A549 (cell line): ENCODE measurements at regions not wholly inside any gene's neighbourhood (a gene's known extent, or its start where the extent isn't known, plus 50 kb on each side); places are given as distances from the start of the nearest gene placed in this dataset.
A peak's percentile ranks its signal among the peaks of the same experiment; 100 is the strongest.

Experiments
- ATAC-seq, 2 experiments: fragments of 200-7000 bp in 1 of 2; fragments of >200 bp in 1 of 2; cut with Nextera tagmentation in 1 of 2; cut with Tn5 transposase in 1 of 2; 3 replicates each; pipeline versions ENCODE4 v1.8.0 to v1.9.1; 2018 to 2020; ENCODE audit warnings: mild to moderate bottlenecking in 1 of 2, moderate library complexity in 1 of 2
- CTCF ChIA-PET: fragments of 300-600 bp; sonication (Branson Sonifier 250); formaldehyde crosslinking; extraction: SDS; loops from one replicate; lab custom pipeline; 2021; ENCODE audit warnings: antibody characterized with exemption, inconsistent platforms; lab: Yijun Ruan, JAX
- POLR2A ChIA-PET: fragments of 350-600 bp; formaldehyde crosslinking; extraction: SDS; loops from one replicate; lab custom pipeline; 2021; ENCODE audit warnings: antibody characterized with exemption, inconsistent platforms; lab: Yijun Ruan, JAX
- DNase-seq, 2 experiments: peaks; one replicate each; pipeline versions ENCODE4 v3.0.0 to v3.0.0-alpha.2; 2011 to 2016; ENCODE audit warnings: low read depth in 1 of 2, low spot score in 1 of 2
- FAIRE-seq: peaks from 2 replicates; lab custom pipeline; 2011; peaks lifted over from hg19 to GRCh38; lab: Jason Lieb, UNC
- H3K27ac ChIP-seq, 2 experiments: fragments of >200 bp; sonication (Bioruptor Twin); formaldehyde crosslinking; 3 replicates each; pipeline ENCODE4 v1.5.1; 2016 to 2017
- H3K4me1 ChIP-seq: fragments of >200 bp; sonication (Bioruptor Twin); formaldehyde crosslinking; 3 replicates; pipeline ENCODE4 v1.6.1; 2016
- H3K4me2 ChIP-seq: fragments of >200 bp; sonication (Bioruptor Twin); formaldehyde crosslinking; 3 replicates; pipeline ENCODE4 v1.6.1; 2016
- H3K4me3 ChIP-seq: fragments of >200 bp; sonication (Bioruptor Twin); formaldehyde crosslinking; 3 replicates; pipeline ENCODE4 v1.5.1; 2016
- H3K9me3 ChIP-seq: fragments of >200 bp; sonication (Bioruptor Twin); formaldehyde crosslinking; 3 replicates; pipeline ENCODE4 v1.6.1; 2016
- CBX2 ChIP-seq: fragments of 200-600 bp; sonication (generic); IDR thresholded peaks from 2 replicates; pipeline ENCODE4 v1.6.1; 2016; ENCODE audit warnings: low read depth, mild to moderate bottlenecking, borderline replicate concordance
- CBX8 ChIP-seq: fragments of 200-600 bp; sonication (generic); IDR thresholded peaks from 2 replicates; pipeline ENCODE4 v1.6.1; 2016
- CHD2 ChIP-seq: fragments of 150-350 bp; IDR thresholded peaks from 2 replicates; pipeline ENCODE4 v1.6.1; 2014; ENCODE audit warnings: low read length; ENCODE audit not compliant: partially characterized antibody
- CHD4 ChIP-seq: fragments of 200-600 bp; sonication (generic); IDR thresholded peaks from 2 replicates; pipeline ENCODE4 v1.6.1; 2016; ENCODE audit warnings: antibody characterized with exemption, mild to moderate bottlenecking, borderline replicate concordance
- EP300 ChIP-seq, 2 experiments: fragments of >200 bp; sonication (Bioruptor Twin); formaldehyde crosslinking; IDR thresholded peaks; 2 replicates in 1 of 2; 3 replicates in 1 of 2; pipeline ENCODE4 v1.6.1; 2016 to 2017
- ESRRA ChIP-seq: fragments of 150-350 bp; IDR thresholded peaks from 2 replicates; pipeline ENCODE4 v1.6.1; 2014; ENCODE audit warnings: mild to moderate bottlenecking, low read length, borderline replicate concordance
- FOSB ChIP-seq: fragments of 250-450 bp; sonication (Bioruptor Pico); IDR thresholded peaks from 2 replicates; pipeline ENCODE4 v1.5.0; 2020; ENCODE audit warnings: mild to moderate bottlenecking, moderate library complexity
- FOXS1 ChIP-seq: fragments of 250-450 bp; sonication (Bioruptor Pico); IDR thresholded peaks from 2 replicates; pipeline ENCODE4 v1.5.0; 2020; ENCODE audit warnings: mild to moderate bottlenecking, moderate library complexity
- HEYL ChIP-seq: fragments of 250-450 bp; sonication (Bioruptor Pico); IDR thresholded peaks from 2 replicates; pipeline ENCODE4 v1.8.0; 2021; ENCODE audit warnings: mild to moderate bottlenecking, moderate library complexity
- HOXB13 ChIP-seq: fragments of 250-450 bp; sonication (Bioruptor Pico); IDR thresholded peaks from 2 replicates; pipeline ENCODE4 v1.5.0; 2020; ENCODE audit warnings: low read depth, mild to moderate bottlenecking, moderate library complexity
- JUNB ChIP-seq: fragments of >200 bp; sonication (Bioruptor Twin); formaldehyde crosslinking; IDR thresholded peaks from 2 replicates; pipeline ENCODE4 v1.6.1; 2016
- MAFK ChIP-seq: fragments of 450-650 bp; IDR thresholded peaks from 2 replicates; pipeline ENCODE4 v1.6.1; 2014; ENCODE audit not compliant: partially characterized antibody
- MAZ ChIP-seq: fragments of 150-350 bp; IDR thresholded peaks from 2 replicates; pipeline ENCODE4 v1.6.1; 2014; ENCODE audit warnings: antibody characterized with exemption, low read depth, low read length, borderline replicate concordance
- NFE2L2 ChIP-seq: fragments of 150-350 bp; conservative IDR thresholded peaks from 2 replicates; pipeline ENCODE4 v1.6.1; 2014; ENCODE audit warnings: low read length
- RFX5 ChIP-seq: fragments of 450-650 bp; IDR thresholded peaks from 2 replicates; pipeline ENCODE4 v1.7.1; 2014; ENCODE audit warnings: antibody characterized with exemption, mild to moderate bottlenecking, moderate library complexity
- WGBS: methylation state at CpG from one replicate; pipeline ENCODE4 v1.1.6; 2017; ENCODE audit errors: missing lambda C conversion rate; 5-methylcytosine and 5-hydroxymethylcytosine counted together
- TF ChIP-seq, protein P1 (sequence below): IDR thresholded peaks from 2 replicates; pipeline ENCODE4 v1.6.1; 2012
- TF ChIP-seq, protein P2 (sequence below): IDR thresholded peaks from 2 replicates; pipeline ENCODE4 v1.6.1; 2012; ENCODE audit warnings: low read depth, borderline replicate concordance
- TF ChIP-seq, protein P3 (sequence below): fragments of >200 bp; sonication (Bioruptor Twin); formaldehyde crosslinking; IDR thresholded peaks from 3 replicates; pipeline ENCODE4 v1.6.1; 2016
- TF ChIP-seq, protein P4 (sequence below): fragments of >200 bp; sonication (Bioruptor Twin); formaldehyde crosslinking; IDR thresholded peaks from 3 replicates; pipeline ENCODE4 v1.5.1; 2016

DNA sequence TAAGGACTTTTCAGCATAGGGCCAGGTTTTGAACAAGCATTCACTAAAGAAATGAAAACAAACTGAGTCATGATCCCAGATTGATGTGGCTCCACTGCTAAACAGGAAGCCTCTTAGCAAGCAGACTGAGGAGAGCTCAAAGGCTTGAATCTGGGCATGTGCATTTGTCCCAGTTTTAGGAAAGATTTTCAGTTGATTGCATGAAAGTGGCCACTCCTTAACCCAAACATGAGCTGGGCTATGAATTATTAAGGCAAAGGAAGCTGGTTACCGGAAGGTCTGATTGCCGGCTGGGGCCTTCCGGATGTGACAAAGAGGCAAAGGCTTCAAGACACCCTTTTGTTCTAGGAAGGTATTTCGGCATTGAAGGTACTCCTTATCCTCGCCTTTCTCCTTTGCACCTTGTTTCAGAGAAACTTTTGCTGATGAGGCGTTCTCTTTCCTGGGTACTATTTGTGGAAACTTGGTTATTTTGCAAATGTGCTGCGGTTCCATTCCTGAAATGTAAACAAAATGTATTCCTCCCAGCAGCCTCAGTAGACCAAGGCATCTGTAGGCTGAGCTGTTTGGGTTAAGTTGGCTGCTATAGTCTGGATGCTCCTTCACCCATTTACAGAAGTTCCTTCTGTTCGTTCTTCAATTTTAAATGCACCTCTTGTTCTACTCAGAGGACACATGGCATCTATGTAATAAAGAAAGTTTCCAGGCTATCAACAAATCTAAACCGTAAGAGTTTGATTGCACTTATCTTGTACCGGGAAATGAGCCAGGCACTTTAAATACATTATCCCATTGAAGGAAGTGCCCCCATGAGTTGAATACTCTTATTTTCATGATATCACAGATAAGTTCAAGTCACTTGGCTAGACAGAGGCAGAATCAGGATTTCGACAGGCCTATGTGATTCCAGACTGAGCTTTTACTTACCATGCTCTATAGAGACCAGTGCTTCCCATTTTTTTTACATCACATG is 115.6 kb upstream of the METAP2 start:
- Histone ChIP-seq H3K4me3 (no peak overlapping the region), H3K9me3 (no peaks in the 10 kb centered on the region), H3K4me2 (no peak overlapping the region), H3K4me1 (no peaks in the 10 kb centered on the region), H3K27ac (no peak overlapping the region)
- ChIA-PET POLR2A (interaction anchor here (1.1 kb wide), 1 partner anchor 115 kb away, joined by 3 read pairs; the partner anchor contains the start of gene METAP2), CTCF (interaction anchor here (2.1 kb wide), 1 partner anchor 10 kb away, joined by 7 read pairs; no protein-coding TSS in a partner anchor)
- 86% methylated on average over 11 of the region's 11 CpGs for WGBS
- ATAC-seq (no peak; a peak in 1 of 6 replicates), DNase-seq (no peak), FAIRE-seq (no peak)
- TF ChIP-seq MAFK: peak; percentile 55
- TF ChIP-seq FOXS1 (CRISPR knock-in tag): no peak

DNA sequence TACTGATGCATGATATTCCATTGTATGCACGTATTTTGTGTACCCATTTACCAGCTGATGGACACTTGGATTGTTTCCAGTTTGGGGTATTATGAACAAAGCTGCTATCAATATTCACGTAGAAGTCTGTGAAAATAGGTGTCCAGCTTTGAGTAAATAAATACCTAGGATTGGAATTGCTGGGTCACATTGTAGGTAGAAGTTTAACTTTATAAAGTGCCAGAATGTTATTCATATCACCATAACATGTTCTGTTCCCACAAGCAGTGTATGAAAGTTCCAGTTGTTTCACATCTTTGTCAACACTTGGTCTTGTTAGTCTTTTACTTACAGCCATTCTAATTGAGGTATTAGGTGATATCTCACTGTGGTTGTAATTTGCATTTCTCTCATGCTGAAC is 108.0 kb upstream of the METAP2 start:
- ChIA-PET POLR2A (no interaction called here), CTCF (interaction anchor here (1.0 kb wide), 1 partner anchor 13 kb away, joined by 3 read pairs; no protein-coding TSS in a partner anchor)
- no peaks in the 10 kb centered on the region for H3K9me3 ChIP-seq
- FAIRE-seq (peak; percentile 84), DNase-seq (no peak), ATAC-seq (no peak)
- no peak overlapping the region for H3K27ac ChIP-seq
- no peaks in the 10 kb centered on the region for H3K4me1 ChIP-seq
- TF ChIP-seq FOSB (CRISPR knock-in tag) (no peak), JUNB (no peak), RFX5 (no peak), CBX2 (no peak), CBX8 (no peak), HOXB13 (no peak), HEYL (no peak), CHD2 (no peak), ESRRA (no peak), EP300 (IDR thresholded peaks at IDR 0.05) (no peak)
- TF ChIP-seq, protein P1, sequence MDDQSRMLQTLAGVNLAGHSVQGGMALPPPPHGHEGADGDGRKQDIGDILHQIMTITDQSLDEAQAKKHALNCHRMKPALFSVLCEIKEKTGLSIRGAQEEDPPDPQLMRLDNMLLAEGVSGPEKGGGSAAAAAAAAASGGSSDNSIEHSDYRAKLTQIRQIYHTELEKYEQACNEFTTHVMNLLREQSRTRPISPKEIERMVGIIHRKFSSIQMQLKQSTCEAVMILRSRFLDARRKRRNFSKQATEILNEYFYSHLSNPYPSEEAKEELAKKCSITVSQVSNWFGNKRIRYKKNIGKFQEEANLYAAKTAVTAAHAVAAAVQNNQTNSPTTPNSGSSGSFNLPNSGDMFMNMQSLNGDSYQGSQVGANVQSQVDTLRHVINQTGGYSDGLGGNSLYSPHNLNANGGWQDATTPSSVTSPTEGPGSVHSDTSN: no peak
- TF ChIP-seq, protein P2, sequence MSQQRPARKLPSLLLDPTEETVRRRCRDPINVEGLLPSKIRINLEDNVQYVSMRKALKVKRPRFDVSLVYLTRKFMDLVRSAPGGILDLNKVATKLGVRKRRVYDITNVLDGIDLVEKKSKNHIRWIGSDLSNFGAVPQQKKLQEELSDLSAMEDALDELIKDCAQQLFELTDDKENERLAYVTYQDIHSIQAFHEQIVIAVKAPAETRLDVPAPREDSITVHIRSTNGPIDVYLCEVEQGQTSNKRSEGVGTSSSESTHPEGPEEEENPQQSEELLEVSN: no peak
- 22% methylated on average over 2 of the region's 2 CpGs for WGBS
- no peak overlapping the region for H3K4me2 ChIP-seq
- H3K4me3 ChIP-seq: no peak overlapping the region

DNA sequence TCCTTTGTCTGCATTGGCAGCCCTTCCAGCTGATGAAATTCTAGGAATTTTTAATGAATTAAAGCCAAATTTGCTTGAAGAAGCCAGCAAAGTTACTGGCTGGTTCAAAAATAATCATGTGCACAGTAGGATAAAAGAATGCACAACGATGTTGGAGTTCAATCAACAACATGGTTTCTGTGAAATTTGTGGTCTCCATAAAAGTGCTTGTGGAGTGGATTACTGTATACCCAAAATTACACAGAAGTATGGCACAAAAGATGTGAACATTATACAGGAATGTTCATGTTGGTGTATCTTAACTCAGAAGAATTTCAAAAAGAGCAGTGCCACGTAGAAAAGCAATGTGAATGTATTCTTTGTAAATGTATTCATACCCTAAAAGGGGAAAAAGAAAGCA is 105.0 kb upstream of the METAP2 start:
- Histone ChIP-seq H3K4me1 (no peaks in the 10 kb centered on the region), H3K4me2 (no peak overlapping the region), H3K27ac (no peak overlapping the region), H3K4me3 (no peak overlapping the region), H3K9me3 (no peaks in the 10 kb centered on the region)
- CTCF ChIA-PET: interaction anchor here (2.0 kb wide), 1 partner anchor 11 kb away, joined by 7 read pairs; no protein-coding TSS in a partner anchor
- no peak for FAIRE-seq
- no peak for ATAC-seq
- POLR2A ChIA-PET: no interaction called here
- no peak for DNase-seq
- TF ChIP-seq NFE2L2 (no peak), MAZ (no peak), CHD4 (no peak), ESRRA (no peak)
- TF ChIP-seq, protein P3, sequence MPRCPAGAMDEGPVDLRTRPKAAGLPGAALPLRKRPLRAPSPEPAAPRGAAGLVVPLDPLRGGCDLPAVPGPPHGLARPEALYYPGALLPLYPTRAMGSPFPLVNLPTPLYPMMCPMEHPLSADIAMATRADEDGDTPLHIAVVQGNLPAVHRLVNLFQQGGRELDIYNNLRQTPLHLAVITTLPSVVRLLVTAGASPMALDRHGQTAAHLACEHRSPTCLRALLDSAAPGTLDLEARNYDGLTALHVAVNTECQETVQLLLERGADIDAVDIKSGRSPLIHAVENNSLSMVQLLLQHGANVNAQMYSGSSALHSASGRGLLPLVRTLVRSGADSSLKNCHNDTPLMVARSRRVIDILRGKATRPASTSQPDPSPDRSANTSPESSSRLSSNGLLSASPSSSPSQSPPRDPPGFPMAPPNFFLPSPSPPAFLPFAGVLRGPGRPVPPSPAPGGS: no peak
- TF ChIP-seq, protein P4, sequence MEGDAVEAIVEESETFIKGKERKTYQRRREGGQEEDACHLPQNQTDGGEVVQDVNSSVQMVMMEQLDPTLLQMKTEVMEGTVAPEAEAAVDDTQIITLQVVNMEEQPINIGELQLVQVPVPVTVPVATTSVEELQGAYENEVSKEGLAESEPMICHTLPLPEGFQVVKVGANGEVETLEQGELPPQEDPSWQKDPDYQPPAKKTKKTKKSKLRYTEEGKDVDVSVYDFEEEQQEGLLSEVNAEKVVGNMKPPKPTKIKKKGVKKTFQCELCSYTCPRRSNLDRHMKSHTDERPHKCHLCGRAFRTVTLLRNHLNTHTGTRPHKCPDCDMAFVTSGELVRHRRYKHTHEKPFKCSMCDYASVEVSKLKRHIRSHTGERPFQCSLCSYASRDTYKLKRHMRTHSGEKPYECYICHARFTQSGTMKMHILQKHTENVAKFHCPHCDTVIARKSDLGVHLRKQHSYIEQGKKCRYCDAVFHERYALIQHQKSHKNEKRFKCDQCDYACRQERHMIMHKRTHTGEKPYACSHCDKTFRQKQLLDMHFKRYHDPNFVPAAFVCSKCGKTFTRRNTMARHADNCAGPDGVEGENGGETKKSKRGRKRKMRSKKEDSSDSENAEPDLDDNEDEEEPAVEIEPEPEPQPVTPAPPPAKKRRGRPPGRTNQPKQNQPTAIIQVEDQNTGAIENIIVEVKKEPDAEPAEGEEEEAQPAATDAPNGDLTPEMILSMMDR: no peak
- 59% methylated on average over 2 of the region's 2 CpGs for WGBS
